Gastrocnemius medialis (tissue), 4 donors: ENCODE measurements at regions not wholly inside any gene's neighbourhood (a gene's known extent, or its start where the extent isn't known, plus 50 kb on each side); places are given as distances from the start of the nearest gene placed in this dataset.

Experiments used
- CTCF ChIP-seq, 5 experiments: fragments of 450-650 bp in 3 of 5; fragments of 200-600 bp in 2 of 5; sonication (generic) in 2 of 5; IDR thresholded peaks in 4 of 5; conservative IDR thresholded peaks in 1 of 5; 1 replicate in 4 of 5; 2 replicates in 1 of 5; pipeline ENCODE4 v1.5.1; 2016 to 2019; ENCODE audit warnings: antibody characterized with exemption in 5 of 5, mild to moderate bottlenecking in 3 of 5, moderate library complexity in 3 of 5
- POLR2A ChIP-seq, 2 donors: fragments of 450-650 bp; IDR thresholded peaks; one replicate each; pipeline ENCODE4 v1.6.1; 2017; ENCODE audit warnings: antibody characterized with exemption in 2 of 2, mild to moderate bottlenecking in 2 of 2, moderate library complexity in 2 of 2

GRCh38 chr17:13202835-13203234 lies 185.0 kb upstream of the ELAC2 start:
- TF ChIP-seq CTCF (IDR thresholded peaks at IDR 0.05 in 4 of 5, conservative IDR thresholded peaks at IDR 0.05 in 1 of 5) (no peak), POLR2A (IDR thresholded peaks at IDR 0.05) (no peak)
